HFFc6 (cell line): ENCODE measurements at regions not wholly inside any gene's neighbourhood (a gene's known extent, or its start where the extent isn't known, plus 50 kb on each side); places are given as distances from the start of the nearest gene placed in this dataset.

Experiments used
- DNase-seq: peaks from one replicate; pipeline ENCODE4 v3.0.0-alpha.2; 2018
- H3K27ac Mint-ChIP-seq: 2 replicates; pipeline ENCODE4 v1.8.0; 2020; ENCODE audit warnings: mild to moderate bottlenecking, mixed read lengths
- H3K27me3 Mint-ChIP-seq: 2 replicates; pipeline ENCODE4 v1.8.0; 2021; ENCODE audit warnings: mild to moderate bottlenecking, moderate library complexity, mixed read lengths; ENCODE audit not compliant: insufficient read depth
- H3K36me3 Mint-ChIP-seq: 2 replicates; pipeline ENCODE4 v1.8.0; 2021; ENCODE audit warnings: low read depth, mixed read lengths
- H3K4me1 Mint-ChIP-seq: 2 replicates; pipeline ENCODE4 v1.8.0; 2020; ENCODE audit warnings: low read depth, mixed read lengths
- H3K4me3 Mint-ChIP-seq: 2 replicates; pipeline ENCODE4 v1.8.0; 2020; ENCODE audit warnings: mild to moderate bottlenecking, moderate library complexity, mixed read lengths
- H3K9me3 Mint-ChIP-seq: 2 replicates; pipeline ENCODE4 v1.8.0; 2020; ENCODE audit warnings: mild to moderate bottlenecking, mixed read lengths
- CTCF ChIP-seq: fragments of 200-600 bp; sonication (generic); IDR thresholded peaks from 2 replicates; pipeline ENCODE4 v1.5.0; 2021; ENCODE audit warnings: antibody characterized with exemption, mild to moderate bottlenecking

- no peak for DNase-seq
- H3K4me3 Mint-ChIP-seq: no peak overlapping the region
- no peak for TF ChIP-seq CTCF
- no peaks in the 10 kb centered on the region for H3K36me3 Mint-ChIP-seq
- H3K9me3 Mint-ChIP-seq: peaks cover 60% of the 10 kb centered on the region
- no peak overlapping the region for H3K27ac Mint-ChIP-seq
- H3K27me3 Mint-ChIP-seq: peaks cover 2% of the 10 kb centered on the region; the same call in 1 of the 2 replicates
- no peaks in the 10 kb centered on the region for H3K4me1 Mint-ChIP-seq
These were observed 115.5 kb downstream of the CCDC59 start for GRCh38 chr12:82242729-82243128.

- DNase-seq: no peak
- Mint-ChIP-seq H3K9me3 (peaks cover 36% of the 10 kb centered on the region), H3K4me3 (no peak overlapping the region), H3K36me3 (no peaks in the 10 kb centered on the region), H3K27me3 (no peaks in the 10 kb centered on the region), H3K4me1 (no peaks in the 10 kb centered on the region), H3K27ac (no peak overlapping the region)
- no peak for TF ChIP-seq CTCF
These were observed 132.3 kb downstream of the CCDC59 start for GRCh38 chr12:82225871-82226270.

- Mint-ChIP-seq H3K27ac (no peak overlapping the region), H3K4me3 (no peak overlapping the region), H3K4me1 (no peaks in the 10 kb centered on the region), H3K9me3 (peaks cover 54% of the 10 kb centered on the region), H3K36me3 (no peaks in the 10 kb centered on the region), H3K27me3 (no peaks in the 10 kb centered on the region)
- no peak for TF ChIP-seq CTCF
- no peak for DNase-seq
These were observed 134.8 kb downstream of the CCDC59 start for GRCh38 chr12:82223426-82223825.

GRCh38 chr12:82216475-82216874, 141.7 kb downstream of the CCDC59 start:
- Mint-ChIP-seq H3K27ac (no peak overlapping the region), H3K4me3 (no peak overlapping the region), H3K36me3 (no peaks in the 10 kb centered on the region), H3K4me1 (no peaks in the 10 kb centered on the region), H3K9me3 (peaks cover 61% of the 10 kb centered on the region), H3K27me3 (no peaks in the 10 kb centered on the region)
- DNase-seq: no peak
- TF ChIP-seq CTCF: no peak

- H3K36me3 Mint-ChIP-seq: peaks cover 5% of the 10 kb centered on the region; the same call in 1 of the 2 replicates
- H3K9me3 Mint-ChIP-seq: peaks cover 63% of the 10 kb centered on the region
- no peaks in the 10 kb centered on the region for H3K4me1 Mint-ChIP-seq
- TF ChIP-seq CTCF: no peak
- no peak overlapping the region for H3K27ac Mint-ChIP-seq
- no peak overlapping the region for H3K4me3 Mint-ChIP-seq
- no peaks in the 10 kb centered on the region for H3K27me3 Mint-ChIP-seq
- no peak for DNase-seq
These were observed 144.4 kb downstream of the CCDC59 start for GRCh38 chr12:82213761-82214160.

GRCh38 chr12:82210882-82211281, 147.3 kb downstream of the CCDC59 start:
- Mint-ChIP-seq H3K27me3 (no peaks in the 10 kb centered on the region; the same call in 1 of the 2 replicates), H3K4me1 (no peaks in the 10 kb centered on the region), H3K4me3 (no peak overlapping the region), H3K27ac (no peak overlapping the region), H3K36me3 (peaks cover 5% of the 10 kb centered on the region; the same call in 1 of the 2 replicates), H3K9me3 (peaks cover 65% of the 10 kb centered on the region)
- TF ChIP-seq CTCF: no peak
- no peak for DNase-seq
